Pons (tissue), 1 donor: ENCODE measurements at regions not wholly inside any gene's neighbourhood (a gene's known extent, or its start where the extent isn't known, plus 50 kb on each side); places are given as distances from the start of the nearest gene placed in this dataset.

Source experiments
- DNase-seq: peaks from one replicate; pipeline ENCODE4 v3.0.0-alpha.2; 2016; ENCODE audit warnings: low spot score

GRCh38 chr7:10888861-10889260, 84.8 kb upstream of the PHF14 start:
- no peak for DNase-seq

GRCh38 chr7:10889266-10889898, 84.3 kb upstream of the PHF14 start:
- DNase-seq, result peak; percentile 77

- no peak for DNase-seq
Observed at GRCh38 chr7:10908600-10908999, 65.1 kb upstream of the PHF14 start.

- DNase-seq, result no peak
Observed at GRCh38 chr7:10910447-10910846, 63.2 kb upstream of the PHF14 start.

- DNase-seq, result no peak
Observed at GRCh38 chr7:10912077-10912476, 61.6 kb upstream of the PHF14 start.

GRCh38 chr7:10913457-10913856, 60.2 kb upstream of the PHF14 start:
- DNase-seq, result no peak

GRCh38 chr7:10918093-10918590, 55.5 kb upstream of the PHF14 start:
- DNase-seq, result no peak

GRCh38 chr7:10919923-10920322, 53.7 kb upstream of the PHF14 start:
- DNase-seq, result no peak
